ENCODE measurements at regions not wholly inside any gene's neighbourhood (a gene's known extent, or its start where the extent isn't known, plus 50 kb on each side); places are given as distances from the start of the nearest gene placed in this dataset.
"Not testable (repeated sequence)": the region's sequence is repeated elsewhere in the genome, so short reads cannot be mapped to it uniquely, and the experiment has no call there.

DNA sequence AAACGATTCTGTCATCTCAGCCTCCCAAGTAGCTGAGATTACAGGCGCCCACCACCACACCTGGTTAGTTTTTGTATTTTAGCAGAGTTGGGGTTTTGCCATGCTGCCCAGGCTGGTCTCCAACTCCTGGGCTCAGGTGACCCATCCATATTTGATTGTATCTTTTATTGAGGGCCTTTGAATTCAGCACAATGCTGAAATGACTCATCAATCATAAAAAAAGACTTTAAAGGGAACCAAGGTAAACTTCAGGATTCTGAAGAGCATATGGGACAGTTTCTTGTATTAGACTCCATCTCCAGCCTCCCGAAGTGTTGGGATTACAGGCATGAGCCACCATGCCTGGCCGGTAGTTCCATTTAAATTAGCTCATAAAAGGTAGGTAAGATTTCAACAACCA, 232.2 kb downstream of the SETD4 start:
- Mint-ChIP-seq H3K4me1 (ENCODE audit: low read depth) (peaks cover 9% of the 10 kb centered on the region), H3K4me3 (no peak overlapping the region), H3K9me3 (no peaks in the 10 kb centered on the region), H3K27me3 (peaks cover 20% of the 10 kb centered on the region), H3K36me3 (ENCODE audit: low read depth) (no peaks in the 10 kb centered on the region), H3K27ac (no peak overlapping the region)

DNA sequence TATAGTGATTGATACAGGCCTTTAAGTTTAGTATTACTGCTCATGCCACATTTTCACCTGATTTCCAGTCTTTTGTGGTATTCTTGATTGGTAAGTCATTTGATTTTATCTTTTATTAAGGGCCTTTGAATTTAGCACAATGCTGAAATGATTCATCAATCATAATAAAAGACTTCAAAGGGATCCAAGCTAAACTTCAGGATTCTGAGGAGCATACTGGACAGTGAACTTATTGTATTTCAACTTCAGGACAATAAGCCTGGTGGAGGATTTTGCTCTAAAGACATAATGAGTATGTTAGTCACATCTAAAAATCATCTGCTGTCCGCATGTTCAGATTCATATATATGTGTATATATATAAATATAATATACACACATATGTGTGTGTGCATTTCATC, 233.3 kb downstream of the SETD4 start:
- H3K4me1 Mint-ChIP-seq (ENCODE audit: low read depth): peaks cover 9% of the 10 kb centered on the region
- H3K27me3 Mint-ChIP-seq: peaks cover 20% of the 10 kb centered on the region

DNA sequence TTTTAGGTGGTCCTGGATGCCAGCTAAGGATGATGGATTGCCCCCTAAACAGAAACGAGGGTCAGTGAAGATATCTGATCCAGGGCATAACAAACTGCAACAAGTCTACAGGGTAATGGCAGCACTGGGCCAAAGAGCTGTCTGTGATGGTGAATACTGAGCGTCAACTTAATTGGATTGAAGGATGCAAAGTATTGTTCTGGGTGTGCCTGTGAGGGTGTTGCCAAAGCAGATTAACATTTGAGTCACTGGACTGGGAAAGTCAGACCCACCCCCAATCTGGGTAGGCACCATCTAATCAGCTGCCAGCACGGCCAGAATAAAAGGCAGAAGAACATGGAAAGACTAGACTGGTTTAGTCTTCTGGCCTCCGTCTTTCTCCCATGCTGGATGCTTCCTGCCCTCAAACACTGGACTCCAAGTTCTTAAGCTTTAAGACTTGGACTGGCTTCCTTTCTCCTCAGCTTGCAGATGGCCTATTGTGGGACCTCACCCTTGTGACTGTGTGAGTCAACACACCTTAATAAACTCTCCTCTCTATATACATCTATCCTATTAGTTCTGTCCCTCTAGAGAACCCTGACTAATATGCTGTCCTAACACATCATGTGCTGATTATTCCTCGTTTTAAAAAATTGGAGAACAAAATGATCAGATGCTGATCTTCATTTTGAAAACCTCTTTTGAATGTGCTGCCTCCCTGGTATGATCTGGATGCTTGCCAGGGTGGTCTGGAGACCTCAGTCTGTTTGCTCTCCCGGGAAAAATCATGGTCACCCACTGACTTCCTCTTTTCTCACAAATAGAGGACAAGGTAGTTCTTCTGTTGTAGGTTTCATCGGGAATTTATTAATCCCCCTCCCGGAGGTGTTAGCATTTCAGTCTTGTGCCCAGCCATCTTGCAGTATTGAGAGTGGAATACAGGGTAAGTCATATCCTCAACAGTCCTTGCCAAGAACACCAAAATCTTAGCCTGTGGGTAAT, 234.7 kb downstream of the SETD4 start:
- no peaks in the 10 kb centered on the region for H3K36me3 Mint-ChIP-seq (ENCODE audit: low read depth)
- H3K9me3 Mint-ChIP-seq: no peaks in the 10 kb centered on the region
- peaks cover 18% of the 10 kb centered on the region for H3K27me3 Mint-ChIP-seq

More for the DNA sequence above, 233.3 kb downstream of the SETD4 start:
- Mint-ChIP-seq H3K36me3 (ENCODE audit: low read depth) (no peaks in the 10 kb centered on the region), H3K9me3 (no peaks in the 10 kb centered on the region), H3K4me3 (no peak overlapping the region), H3K27ac (no peak overlapping the region)

DNA sequence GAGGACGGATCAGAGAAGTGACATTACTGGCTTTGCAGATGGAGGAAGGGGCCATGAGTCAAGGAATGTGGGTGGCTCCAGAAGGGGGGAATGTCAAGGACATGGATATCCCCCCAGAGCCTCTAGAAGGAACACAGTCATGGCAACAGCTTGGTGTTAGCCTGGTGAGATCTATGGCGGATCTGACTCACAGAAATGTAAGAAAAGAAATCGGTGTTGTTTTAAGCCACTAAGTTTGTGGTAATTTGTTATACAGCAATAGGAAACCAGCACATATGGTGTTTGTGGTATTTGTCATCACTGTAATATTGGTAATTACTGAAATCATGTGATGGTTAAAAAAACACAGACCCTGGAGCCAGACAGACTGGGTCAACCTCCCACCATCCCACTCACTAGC, 236.2 kb downstream of the SETD4 start:
- peaks cover 2% of the 10 kb centered on the region for H3K4me1 Mint-ChIP-seq (ENCODE audit: low read depth)
- no peak overlapping the region for H3K4me3 Mint-ChIP-seq
- H3K27ac Mint-ChIP-seq: no peak overlapping the region
- H3K27me3 Mint-ChIP-seq: peaks cover 10% of the 10 kb centered on the region
- H3K36me3 Mint-ChIP-seq (ENCODE audit: low read depth): no peaks in the 10 kb centered on the region
- no peaks in the 10 kb centered on the region for H3K9me3 Mint-ChIP-seq

More for the DNA sequence above, 234.7 kb downstream of the SETD4 start:
- H3K27ac Mint-ChIP-seq: no peak overlapping the region
- peaks cover 9% of the 10 kb centered on the region for H3K4me1 Mint-ChIP-seq (ENCODE audit: low read depth)
- no peak overlapping the region for H3K4me3 Mint-ChIP-seq

DNA sequence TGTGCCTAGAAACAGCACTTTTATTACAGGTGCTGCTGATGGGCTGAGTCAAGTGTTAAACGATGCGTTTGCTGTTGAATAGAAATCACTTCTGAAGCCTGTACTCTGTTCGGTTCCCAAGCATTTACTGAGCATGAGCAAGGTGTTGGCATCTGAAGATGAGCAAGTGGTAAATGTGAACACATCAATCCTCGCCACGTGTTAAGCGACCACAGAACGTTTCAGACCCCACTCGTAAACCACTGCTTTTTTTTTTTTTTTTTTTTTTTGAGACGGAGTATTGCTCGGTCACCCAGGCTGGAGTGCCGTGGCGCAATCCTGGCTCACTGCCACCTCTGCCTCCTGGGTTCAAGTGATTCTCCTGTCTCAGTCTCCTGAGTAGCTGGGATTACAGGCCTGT, 241.2 kb downstream of the SETD4 start:
- no peak overlapping the region for H3K27ac Mint-ChIP-seq
- H3K36me3 Mint-ChIP-seq (ENCODE audit: low read depth): no peaks in the 10 kb centered on the region
- H3K4me1 Mint-ChIP-seq (ENCODE audit: low read depth): no peaks in the 10 kb centered on the region
- H3K9me3 Mint-ChIP-seq: no peaks in the 10 kb centered on the region
- H3K4me3 Mint-ChIP-seq: no peak overlapping the region
- H3K27me3 Mint-ChIP-seq: no peaks in the 10 kb centered on the region

DNA sequence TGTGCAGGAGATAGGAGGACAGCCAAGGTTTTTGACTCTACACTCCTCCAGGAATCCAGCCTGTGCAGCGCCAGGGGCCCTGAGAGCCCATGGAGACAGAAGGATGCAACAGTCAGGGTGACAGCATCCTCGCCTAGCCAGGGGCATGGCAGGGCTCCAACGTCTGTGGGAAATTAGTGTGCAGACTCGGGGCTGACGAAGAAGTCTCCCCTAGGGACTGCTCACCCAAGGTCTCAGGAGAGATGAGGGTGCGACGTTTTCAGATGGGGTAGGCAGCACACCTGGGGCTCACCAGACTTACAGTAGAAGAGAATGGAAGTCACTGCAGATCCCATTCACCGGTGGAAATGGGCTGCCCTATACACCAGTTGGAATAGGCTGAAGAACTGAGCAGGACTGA, 241.7 kb downstream of the SETD4 start:
- H3K27me3 Mint-ChIP-seq: no peaks in the 10 kb centered on the region
- no peak overlapping the region for H3K4me3 Mint-ChIP-seq
- H3K9me3 Mint-ChIP-seq: no peaks in the 10 kb centered on the region
- H3K4me1 Mint-ChIP-seq (ENCODE audit: low read depth): no peaks in the 10 kb centered on the region
- no peak overlapping the region for H3K27ac Mint-ChIP-seq
- no peaks in the 10 kb centered on the region for H3K36me3 Mint-ChIP-seq (ENCODE audit: low read depth)

DNA sequence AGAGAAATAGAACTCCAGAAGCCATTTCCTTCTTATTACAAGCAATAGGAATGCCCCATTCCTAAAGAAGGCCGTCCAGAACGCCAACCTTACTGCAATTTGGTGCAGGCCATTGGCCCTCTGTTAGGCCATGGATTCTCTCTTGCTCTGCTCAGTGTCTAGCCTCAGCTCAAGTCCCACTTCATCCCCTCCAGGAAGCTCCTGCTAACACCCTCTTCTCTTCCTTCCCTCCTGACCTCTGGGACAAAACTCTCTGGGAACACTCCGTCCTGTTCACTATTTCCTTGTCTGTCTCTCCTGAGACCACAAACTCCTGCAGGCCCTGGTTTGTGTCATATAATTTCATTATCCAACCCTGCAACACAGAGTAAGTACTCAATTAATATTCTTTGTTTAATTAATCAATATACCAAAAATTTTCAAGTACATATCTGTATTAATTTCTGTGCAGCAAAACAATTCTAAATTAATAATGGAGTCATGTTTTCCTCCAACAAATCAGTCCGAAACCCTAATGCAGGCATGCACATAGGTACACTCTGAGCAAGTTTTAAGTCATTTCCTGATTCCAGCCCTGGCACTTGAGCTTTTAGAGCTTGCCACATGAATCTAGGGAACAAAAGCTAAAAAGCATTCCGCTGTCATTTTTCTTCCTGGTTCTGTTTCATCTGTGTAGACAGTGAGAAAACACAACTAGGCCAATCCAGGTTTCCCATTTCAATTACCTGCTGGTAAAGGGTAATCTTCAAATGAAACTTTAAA, 245.3 kb downstream of the SETD4 start:
- H3K4me1 Mint-ChIP-seq (ENCODE audit: low read depth): no peaks in the 10 kb centered on the region
- H3K36me3 Mint-ChIP-seq (ENCODE audit: low read depth): no peaks in the 10 kb centered on the region
- no peak overlapping the region for H3K27ac Mint-ChIP-seq
- no peaks in the 10 kb centered on the region for H3K27me3 Mint-ChIP-seq
- no peak overlapping the region for H3K4me3 Mint-ChIP-seq
- no peaks in the 10 kb centered on the region for H3K9me3 Mint-ChIP-seq

DNA sequence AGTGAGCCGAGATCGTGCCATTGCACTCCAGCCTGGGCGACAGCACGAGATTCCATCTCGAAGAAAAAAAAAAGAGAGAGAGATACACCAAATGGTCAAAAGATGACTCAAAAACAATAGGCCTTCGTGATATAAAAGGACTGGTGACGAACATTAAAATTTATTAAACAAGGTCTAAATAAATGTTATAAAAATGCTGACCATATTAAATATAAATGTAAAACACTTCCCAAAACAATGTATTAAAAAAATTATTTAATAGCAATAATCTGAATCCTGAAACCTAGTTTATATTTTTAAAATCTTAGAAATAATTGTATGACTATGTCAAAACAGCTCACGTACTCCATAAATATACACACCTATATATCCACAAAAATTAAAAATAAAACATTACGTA, 247.6 kb downstream of the SETD4 start:
- Mint-ChIP-seq H3K4me1 (ENCODE audit: low read depth) (no peaks in the 10 kb centered on the region), H3K36me3 (ENCODE audit: low read depth) (no peaks in the 10 kb centered on the region), H3K27ac (no peak overlapping the region), H3K27me3 (no peaks in the 10 kb centered on the region), H3K9me3 (no peaks in the 10 kb centered on the region), H3K4me3 (no peak overlapping the region)

DNA sequence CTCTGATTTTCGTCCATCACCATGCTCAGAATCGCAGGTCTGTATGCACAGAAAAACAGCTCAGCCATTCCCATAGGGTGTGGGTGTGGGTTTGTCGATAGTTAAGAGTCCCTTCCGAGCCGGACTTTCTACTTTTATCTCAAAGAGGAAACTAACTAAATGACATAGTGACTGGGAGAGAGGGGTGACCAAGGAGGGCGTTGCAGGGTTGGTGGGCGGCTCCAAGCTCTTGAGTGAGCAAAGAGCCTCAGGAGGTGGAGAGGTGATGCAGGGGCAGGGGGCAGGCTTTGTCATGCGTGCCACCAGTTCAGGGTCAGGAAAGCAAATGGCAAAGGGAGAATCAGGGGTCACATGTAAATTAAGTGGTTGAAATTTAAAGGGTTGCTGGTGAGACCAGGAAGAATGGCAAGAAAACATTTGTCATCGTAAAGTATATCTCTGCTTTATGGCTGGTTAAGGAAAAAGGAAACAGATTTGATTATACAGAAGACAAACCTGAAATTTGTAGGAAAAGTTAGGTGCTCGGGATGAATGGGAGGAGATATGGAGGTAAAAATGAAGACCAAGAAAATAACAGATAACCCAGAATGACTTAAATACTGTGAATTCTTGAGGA, 249.0 kb downstream of the SETD4 start:
- Mint-ChIP-seq H3K36me3 (ENCODE audit: low read depth) (no peaks in the 10 kb centered on the region), H3K9me3 (no peaks in the 10 kb centered on the region), H3K4me1 (ENCODE audit: low read depth) (no peaks in the 10 kb centered on the region), H3K27ac (no peak overlapping the region), H3K4me3 (no peak overlapping the region), H3K27me3 (no peaks in the 10 kb centered on the region)

DNA sequence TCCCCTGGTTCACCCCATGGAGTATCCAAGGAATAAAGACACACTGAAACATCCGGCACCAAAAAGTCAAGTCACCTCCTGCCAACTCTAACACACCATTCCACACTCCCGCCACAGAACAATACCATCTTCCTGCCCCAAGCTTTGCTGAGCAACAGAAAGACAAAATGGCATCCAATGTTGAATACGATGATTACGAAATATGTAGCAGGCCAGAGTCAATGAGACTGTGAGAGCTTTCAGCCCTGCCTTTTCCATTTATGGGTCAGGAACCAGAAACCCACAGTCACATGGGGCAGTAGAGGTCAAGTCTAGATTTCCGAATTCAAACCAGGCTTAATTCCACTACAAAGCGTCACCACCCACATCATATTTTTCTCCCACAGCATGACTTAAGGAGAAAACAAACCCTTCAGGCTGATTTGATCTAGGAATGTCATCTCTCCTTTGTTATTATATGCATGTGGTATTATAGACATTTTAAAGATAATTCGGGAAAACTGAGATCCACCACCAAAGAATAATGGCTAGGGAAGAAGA, 249.8 kb downstream of the SETD4 start:
- Mint-ChIP-seq H3K36me3 (ENCODE audit: low read depth) (no peaks in the 10 kb centered on the region), H3K27me3 (no peaks in the 10 kb centered on the region), H3K4me3 (no peak overlapping the region), H3K27ac (no peak overlapping the region), H3K9me3 (no peaks in the 10 kb centered on the region), H3K4me1 (ENCODE audit: low read depth) (no peaks in the 10 kb centered on the region)

DNA sequence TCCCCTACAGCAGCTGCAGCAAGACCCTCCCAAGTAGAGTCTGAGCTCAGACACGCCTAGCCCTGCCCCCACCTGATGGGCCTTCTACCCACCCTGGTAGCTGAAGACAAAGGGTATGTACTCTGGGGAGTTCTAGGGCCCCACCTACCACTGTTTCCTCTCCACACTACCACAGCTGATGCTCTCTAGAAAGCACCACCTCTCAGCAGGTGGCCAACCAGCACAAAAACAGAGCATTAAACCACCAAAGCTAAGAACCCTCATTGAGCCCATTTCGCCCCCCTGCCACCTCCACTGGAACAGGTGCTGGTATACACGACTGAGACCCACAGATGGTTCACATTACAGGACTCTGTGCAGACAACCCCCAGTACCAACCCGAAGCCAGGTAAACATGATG, 258.9 kb downstream of the SETD4 start:
- H3K4me3 Mint-ChIP-seq: no peak overlapping the region
- H3K36me3 Mint-ChIP-seq (ENCODE audit: low read depth): no peaks in the 10 kb centered on the region
- H3K9me3 Mint-ChIP-seq: peaks cover 3% of the 10 kb centered on the region
- no peak overlapping the region for H3K27ac Mint-ChIP-seq
- peaks cover 4% of the 10 kb centered on the region for H3K27me3 Mint-ChIP-seq
- H3K4me1 Mint-ChIP-seq (ENCODE audit: low read depth): peaks cover 20% of the 10 kb centered on the region

DNA sequence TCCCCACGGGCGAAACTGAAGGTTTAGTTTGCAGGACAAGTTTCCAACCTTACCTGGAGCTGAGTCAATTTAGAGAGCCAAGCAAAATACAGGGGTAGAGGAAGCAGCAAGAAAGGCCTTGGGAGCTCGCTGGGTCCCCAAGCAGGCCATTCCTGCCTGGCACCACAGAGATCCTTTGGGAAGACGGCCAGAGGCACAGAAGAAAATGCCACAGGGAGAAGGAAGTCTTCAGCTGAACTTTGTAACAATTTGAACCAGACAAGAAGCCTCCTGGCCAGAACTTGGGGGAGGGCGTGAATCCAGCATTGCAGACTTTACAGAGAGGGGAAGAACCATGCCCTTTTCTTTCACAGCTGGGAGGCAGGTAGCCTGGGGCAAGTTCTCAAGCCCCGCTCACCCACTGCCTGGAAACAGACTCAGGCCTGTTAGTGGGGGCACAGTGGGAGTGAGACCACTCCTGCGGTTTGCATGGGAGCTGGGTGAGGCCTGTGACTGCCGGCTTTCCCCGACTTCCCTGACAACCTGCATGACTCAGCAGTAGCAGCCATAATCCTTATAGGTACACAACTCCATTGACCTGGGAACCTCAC, 259.4 kb downstream of the SETD4 start:
- Mint-ChIP-seq H3K27ac (peak overlapping the region; percentile 24), H3K4me1 (ENCODE audit: low read depth) (peaks cover 20% of the 10 kb centered on the region)

DNA sequence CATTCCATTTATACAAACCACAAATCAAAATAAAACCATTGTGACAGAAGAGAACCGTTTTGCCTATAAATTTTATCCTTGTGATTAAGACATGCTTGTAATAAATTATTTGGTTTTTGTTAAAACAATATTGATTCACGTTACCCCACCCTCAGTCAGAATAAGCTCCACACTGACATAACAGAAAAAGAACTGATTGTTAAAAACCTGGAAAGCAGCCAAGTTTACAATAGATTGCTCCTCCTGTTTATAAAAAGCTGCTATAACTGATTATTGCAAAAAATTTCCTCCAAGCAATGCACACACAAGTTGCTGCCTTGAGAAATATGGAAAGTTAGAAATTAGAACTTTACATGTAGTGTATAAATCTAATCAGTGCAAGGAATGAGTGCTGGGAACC, 263.5 kb downstream of the SETD4 start:
- peaks cover 4% of the 10 kb centered on the region for H3K27me3 Mint-ChIP-seq
- no peaks in the 10 kb centered on the region for H3K36me3 Mint-ChIP-seq (ENCODE audit: low read depth)
- peaks cover 15% of the 10 kb centered on the region for H3K4me1 Mint-ChIP-seq (ENCODE audit: low read depth)
- no peak overlapping the region for H3K27ac Mint-ChIP-seq
- no peak overlapping the region for H3K4me3 Mint-ChIP-seq
- H3K9me3 Mint-ChIP-seq: no peaks in the 10 kb centered on the region

More for the DNA sequence above, 259.4 kb downstream of the SETD4 start:
- not testable (repeated sequence) for H3K27me3 Mint-ChIP-seq; H3K9me3 Mint-ChIP-seq; H3K36me3 Mint-ChIP-seq (ENCODE audit: low read depth); H3K4me3 Mint-ChIP-seq

DNA sequence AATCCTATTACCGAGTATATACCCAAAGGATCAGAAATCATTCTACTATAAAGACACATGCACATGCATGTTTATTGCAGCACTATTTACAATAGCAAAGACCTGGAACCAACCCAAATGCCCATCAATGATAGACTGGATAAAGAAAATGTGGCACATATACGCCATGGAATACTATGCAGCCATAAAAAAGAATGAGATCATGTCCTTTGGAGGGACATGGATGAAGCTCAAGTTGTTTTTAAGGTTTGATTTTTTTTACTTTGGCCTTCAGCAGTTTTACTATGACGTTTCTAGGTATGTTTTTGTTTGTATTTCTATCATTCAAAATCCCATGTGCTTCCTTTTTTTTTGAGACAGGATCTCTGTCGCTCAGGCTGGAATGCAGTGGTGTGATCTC, 265.8 kb downstream of the SETD4 start:
- H3K4me1 Mint-ChIP-seq (ENCODE audit: low read depth); H3K27ac Mint-ChIP-seq; H3K27me3 Mint-ChIP-seq; H3K36me3 Mint-ChIP-seq (ENCODE audit: low read depth); H3K4me3 Mint-ChIP-seq: not testable (repeated sequence)
- peaks cover 10% of the 10 kb centered on the region for H3K9me3 Mint-ChIP-seq
